RWPE2 (cell line): ENCODE measurements at regions not wholly inside any gene's neighbourhood (a gene's known extent, or its start where the extent isn't known, plus 50 kb on each side); places are given as distances from the start of the nearest gene placed in this dataset.
A peak's percentile ranks its signal among the peaks of the same experiment; 100 is the strongest.

Experiments used
- ATAC-seq: fragments of 200-7000 bp; cut with Tn5 transposase; 3 replicates; pipeline ENCODE4 v1.9.1; 2021; ENCODE audit warnings: low read depth
- DNase-seq: peaks from one replicate; pipeline ENCODE4 v3.0.0-alpha.2; 2020; ENCODE audit warnings: low spot score
- H3K27ac ChIP-seq: fragments of 450-650 bp; 2 replicates; pipeline ENCODE4 v1.5.1; 2017; ENCODE audit warnings: mild to moderate bottlenecking; ENCODE audit not compliant: poor library complexity, severe bottlenecking
- H3K27me3 ChIP-seq: fragments of 250-450 bp; sonication (Bioruptor Pico); 2 replicates; pipeline ENCODE4 v1.5.1; 2021; ENCODE audit warnings: mild to moderate bottlenecking, moderate library complexity; ENCODE audit not compliant: insufficient read depth, poor library complexity, severe bottlenecking
- H3K36me3 ChIP-seq: fragments of 250-450 bp; sonication (Bioruptor Pico); 2 replicates; pipeline ENCODE4 v1.5.1; 2020; ENCODE audit warnings: low read depth, mild to moderate bottlenecking, moderate library complexity
- H3K4me1 ChIP-seq: fragments of 250-450 bp; sonication (Bioruptor Pico); 2 replicates; pipeline ENCODE4 v1.5.1; 2021; ENCODE audit warnings: mild to moderate bottlenecking, moderate library complexity; ENCODE audit not compliant: insufficient read depth, poor library complexity, severe bottlenecking
- H3K4me3 ChIP-seq: fragments of 250-450 bp; sonication (Bioruptor Pico); 2 replicates; pipeline ENCODE4 v1.5.1; 2021; ENCODE audit warnings: mild to moderate bottlenecking, moderate library complexity; ENCODE audit not compliant: severe bottlenecking
- H3K9me3 ChIP-seq: fragments of 250-450 bp; sonication (Bioruptor Pico); 2 replicates; pipeline ENCODE4 v1.5.1; 2021; ENCODE audit warnings: mild to moderate bottlenecking, moderate library complexity; ENCODE audit not compliant: severe bottlenecking
- TF ChIP-seq, protein P1 (sequence below): fragments of 450-650 bp; IDR thresholded peaks from one replicate; pipeline ENCODE4 v1.5.1; 2017; ENCODE audit warnings: mild to moderate bottlenecking, moderate library complexity; ENCODE audit not compliant: poor library complexity, severe bottlenecking

DNA sequence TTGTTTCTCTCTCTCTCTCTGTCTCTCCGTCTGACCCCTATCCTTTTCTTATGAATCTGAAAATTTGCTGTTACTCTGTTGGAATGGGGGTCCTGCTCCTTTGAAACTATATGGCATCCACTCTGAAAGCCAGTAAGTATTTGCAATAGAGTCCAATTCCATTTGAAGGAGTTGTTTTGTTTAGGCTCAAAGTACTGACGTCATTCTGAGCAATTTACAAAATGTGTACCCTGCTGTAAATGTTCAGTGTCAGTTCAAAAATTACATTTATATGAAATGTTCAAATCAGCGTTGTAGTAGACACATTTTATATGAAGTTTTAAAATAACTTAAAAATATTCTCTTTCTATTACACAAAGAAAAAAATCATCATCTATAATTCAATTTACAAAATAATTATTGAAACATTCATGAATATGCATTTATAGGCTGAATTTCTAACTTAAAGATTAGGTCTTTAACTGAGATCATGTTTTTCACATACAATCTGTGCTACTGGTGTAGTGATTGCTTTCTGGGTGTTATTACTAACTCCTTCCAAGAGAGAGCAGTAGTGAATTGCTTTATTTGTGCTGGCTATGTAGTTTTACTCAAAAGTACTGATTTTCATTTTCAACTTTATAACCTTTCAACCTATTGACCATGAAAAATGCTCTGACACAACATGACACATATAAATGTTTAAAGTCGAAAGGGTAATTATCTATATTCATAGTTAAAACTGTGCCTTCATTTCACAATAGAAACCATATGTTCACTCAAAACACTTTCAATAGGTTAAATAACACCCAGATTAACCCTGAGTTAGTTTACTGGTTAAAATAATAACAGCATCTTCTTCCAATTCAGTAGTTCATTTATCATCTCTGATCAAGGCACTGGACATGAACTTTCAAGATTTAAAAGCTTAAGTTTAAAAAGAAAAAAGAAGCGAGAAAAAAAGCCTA, 253.1 kb upstream of the ADGRL4 start:
- Histone ChIP-seq H3K27ac (no peak overlapping the region), H3K9me3 (no peaks in the 10 kb centered on the region), H3K4me3 (no peak overlapping the region), H3K4me1 (no peaks in the 10 kb centered on the region), H3K36me3 (no peaks in the 10 kb centered on the region), H3K27me3 (no peaks in the 10 kb centered on the region)
- no peak for DNase-seq
- ATAC-seq = peak; percentile 60; the same call in 1 of the 3 replicates
- TF ChIP-seq, protein P1, sequence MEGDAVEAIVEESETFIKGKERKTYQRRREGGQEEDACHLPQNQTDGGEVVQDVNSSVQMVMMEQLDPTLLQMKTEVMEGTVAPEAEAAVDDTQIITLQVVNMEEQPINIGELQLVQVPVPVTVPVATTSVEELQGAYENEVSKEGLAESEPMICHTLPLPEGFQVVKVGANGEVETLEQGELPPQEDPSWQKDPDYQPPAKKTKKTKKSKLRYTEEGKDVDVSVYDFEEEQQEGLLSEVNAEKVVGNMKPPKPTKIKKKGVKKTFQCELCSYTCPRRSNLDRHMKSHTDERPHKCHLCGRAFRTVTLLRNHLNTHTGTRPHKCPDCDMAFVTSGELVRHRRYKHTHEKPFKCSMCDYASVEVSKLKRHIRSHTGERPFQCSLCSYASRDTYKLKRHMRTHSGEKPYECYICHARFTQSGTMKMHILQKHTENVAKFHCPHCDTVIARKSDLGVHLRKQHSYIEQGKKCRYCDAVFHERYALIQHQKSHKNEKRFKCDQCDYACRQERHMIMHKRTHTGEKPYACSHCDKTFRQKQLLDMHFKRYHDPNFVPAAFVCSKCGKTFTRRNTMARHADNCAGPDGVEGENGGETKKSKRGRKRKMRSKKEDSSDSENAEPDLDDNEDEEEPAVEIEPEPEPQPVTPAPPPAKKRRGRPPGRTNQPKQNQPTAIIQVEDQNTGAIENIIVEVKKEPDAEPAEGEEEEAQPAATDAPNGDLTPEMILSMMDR = peak; percentile 90

DNA sequence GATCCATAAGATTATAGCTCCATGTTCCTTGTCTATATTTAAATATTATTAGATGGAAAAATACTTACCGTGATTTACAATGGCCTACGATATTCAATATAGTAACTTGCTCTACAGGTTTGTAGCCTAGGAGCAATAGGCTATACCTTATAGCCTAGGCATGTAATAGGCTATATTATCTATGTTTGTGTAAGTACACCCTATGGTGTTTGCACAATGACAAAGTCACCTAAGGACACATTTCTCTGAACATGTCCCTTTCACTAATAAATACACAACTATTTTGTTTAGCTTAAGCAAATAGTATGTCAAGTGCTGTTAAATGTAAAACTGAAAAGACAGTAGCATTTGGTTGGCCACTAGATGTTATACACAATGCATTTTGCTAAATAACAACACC, 248.9 kb upstream of the ADGRL4 start:
- no peak overlapping the region for H3K4me3 ChIP-seq
- no peak overlapping the region for H3K27ac ChIP-seq
- H3K4me1 ChIP-seq = no peaks in the 10 kb centered on the region
- ATAC-seq (no peak), DNase-seq (no peak)
- H3K36me3 ChIP-seq = no peaks in the 10 kb centered on the region
- no peaks in the 10 kb centered on the region for H3K27me3 ChIP-seq
- TF ChIP-seq, protein P1 = no peak
- H3K9me3 ChIP-seq = no peaks in the 10 kb centered on the region

DNA sequence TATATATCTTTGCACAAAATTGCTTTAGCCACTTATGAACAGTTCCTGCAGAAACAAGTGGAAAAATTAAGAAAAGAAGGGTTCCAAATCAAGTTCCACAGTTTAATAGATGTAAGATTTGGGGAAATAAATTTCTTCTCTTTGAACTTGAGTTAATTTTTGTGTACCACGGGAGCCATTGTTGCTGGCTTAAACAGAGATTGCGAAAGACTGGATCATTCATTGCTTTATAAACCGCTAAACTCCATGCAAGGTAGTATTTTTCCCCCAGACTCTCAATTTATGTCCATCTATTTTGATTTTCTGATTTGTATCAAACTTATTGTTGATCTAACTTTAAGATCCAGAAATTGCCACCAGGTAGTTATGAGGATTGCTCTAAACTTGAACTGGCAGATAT, 246.1 kb upstream of the ADGRL4 start:
- no peaks in the 10 kb centered on the region for H3K36me3 ChIP-seq
- TF ChIP-seq, protein P1 = no peak
- H3K4me3 ChIP-seq = no peak overlapping the region
- no peak overlapping the region for H3K27ac ChIP-seq
- no peaks in the 10 kb centered on the region for H3K27me3 ChIP-seq
- no peak for ATAC-seq
- H3K4me1 ChIP-seq = no peaks in the 10 kb centered on the region
- no peaks in the 10 kb centered on the region for H3K9me3 ChIP-seq
- no peak for DNase-seq

DNA sequence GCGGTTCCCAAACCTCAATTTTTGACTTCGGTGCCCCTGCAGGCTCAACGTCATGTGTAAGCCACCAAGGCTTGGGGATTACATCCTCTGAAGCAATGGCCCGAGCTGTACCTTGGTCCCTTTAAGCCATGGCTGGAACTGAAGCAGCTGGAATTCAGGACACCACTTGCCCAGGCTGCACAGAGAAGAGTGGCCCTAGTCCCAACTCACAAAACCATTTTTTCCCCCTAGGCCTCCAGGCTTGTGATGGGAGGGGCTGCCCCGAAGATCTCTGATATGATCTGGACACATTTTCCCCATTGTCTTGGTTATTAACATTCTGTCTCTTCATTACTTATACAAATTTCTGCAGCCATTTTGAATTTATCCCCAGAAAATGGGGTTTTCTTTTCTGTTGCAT, 233.3 kb upstream of the ADGRL4 start:
- no peaks in the 10 kb centered on the region for H3K36me3 ChIP-seq
- DNase-seq (no peak), ATAC-seq (no peak)
- H3K9me3 ChIP-seq = no peaks in the 10 kb centered on the region
- no peak overlapping the region for H3K27ac ChIP-seq
- TF ChIP-seq, protein P1 = no peak
- H3K4me1 ChIP-seq = peaks cover 7% of the 10 kb centered on the region
- no peaks in the 10 kb centered on the region for H3K27me3 ChIP-seq
- no peak overlapping the region for H3K4me3 ChIP-seq
